GM23248 (cell line): ENCODE measurements at regions not wholly inside any gene's neighbourhood (a gene's known extent, or its start where the extent isn't known, plus 50 kb on each side); places are given as distances from the start of the nearest gene placed in this dataset.

Experiments
- EZH2 ChIP-seq: fragments of 200-600 bp; sonication (generic); IDR thresholded peaks from 2 replicates; pipeline ENCODE4 v1.6.1; 2018; ENCODE audit warnings: antibody characterized with exemption, mild to moderate bottlenecking; ENCODE audit not compliant: insufficient read depth, poor library complexity, severe bottlenecking
- EZH2phosphoT487 ChIP-seq: fragments of 200-600 bp; sonication (generic); IDR thresholded peaks from 2 replicates; pipeline ENCODE4 v1.6.1; 2018; ENCODE audit warnings: antibody characterized with exemption, moderate library complexity, mild to moderate bottlenecking, low read depth; ENCODE audit not compliant: insufficient read depth

DNA sequence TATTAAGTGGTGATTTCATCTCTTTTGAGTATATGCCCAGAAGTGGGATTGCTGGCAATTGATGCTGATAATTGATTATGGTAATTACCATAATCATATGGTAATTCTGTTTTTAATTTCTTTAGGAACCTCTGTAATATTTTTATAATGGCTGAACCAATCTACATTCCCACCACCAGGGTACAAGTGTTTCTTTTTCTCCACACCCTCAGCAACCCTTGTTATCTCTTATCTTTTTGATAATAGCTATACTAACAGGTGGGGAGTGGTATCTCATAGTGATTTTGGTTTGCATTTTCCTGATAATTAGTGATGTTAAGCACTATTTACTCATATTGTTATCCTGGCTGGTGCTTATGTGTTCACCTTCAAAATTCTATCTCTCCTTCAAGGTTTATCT is 212.6 kb downstream of the FMR1NB start:
- no peak for TF ChIP-seq EZH2
- no peak for TF ChIP-seq EZH2phosphoT487
